Choroid plexus epithelial cell (primary cell): ENCODE measurements at regions not wholly inside any gene's neighbourhood (a gene's known extent, or its start where the extent isn't known, plus 50 kb on each side); places are given as distances from the start of the nearest gene placed in this dataset.

Source experiments
- DNase-seq: peaks from one replicate; pipeline ENCODE4 v3.0.0-alpha.2; 2010; ENCODE audit warnings: low read depth
- H3K4me3 ChIP-seq: 2 replicates; pipeline ENCODE4 v1.5.1; 2011; ENCODE audit warnings: low read depth, mild to moderate bottlenecking, control low read depth, low read length, moderate library complexity
- CTCF ChIP-seq: conservative IDR thresholded peaks from 2 replicates; pipeline ENCODE4 v1.5.1; 2011; ENCODE audit warnings: low read depth, mild to moderate bottlenecking, control low read depth, inconsistent platforms, low read length, moderate library complexity

GRCh38 chr4:180542445-180543100, 1700.6 kb upstream of the TENM3 start:
- peak; percentile 30 for DNase-seq
- no peak overlapping the region for H3K4me3 ChIP-seq
- no peak for TF ChIP-seq CTCF

GRCh38 chr4:180550106-180550505, 1693.1 kb upstream of the TENM3 start:
- TF ChIP-seq CTCF, result no peak
- DNase-seq, result no peak
- no peak overlapping the region for H3K4me3 ChIP-seq

- TF ChIP-seq CTCF, result peak; percentile 4
- DNase-seq, result no peak
- no peak overlapping the region for H3K4me3 ChIP-seq
These were observed 1685.9 kb upstream of the TENM3 start for GRCh38 chr4:180557348-180557747.

GRCh38 chr4:180557950-180558349, 1685.3 kb upstream of the TENM3 start:
- no peak for TF ChIP-seq CTCF
- no peak overlapping the region for H3K4me3 ChIP-seq
- no peak for DNase-seq

- DNase-seq, result no peak
- H3K4me3 ChIP-seq, result no peak overlapping the region
- no peak for TF ChIP-seq CTCF
These were observed 1684.8 kb upstream of the TENM3 start for GRCh38 chr4:180558427-180558826.

- H3K4me3 ChIP-seq, result no peak overlapping the region
- TF ChIP-seq CTCF, result no peak
- peak; percentile 9 for DNase-seq
These were observed 1682.3 kb upstream of the TENM3 start for GRCh38 chr4:180560896-180561295.

GRCh38 chr4:180564026-180564425, 1679.2 kb upstream of the TENM3 start:
- no peak overlapping the region for H3K4me3 ChIP-seq
- DNase-seq, result no peak
- no peak for TF ChIP-seq CTCF
